GM18519 (cell line): ENCODE measurements at regions not wholly inside any gene's neighbourhood (a gene's known extent, or its start where the extent isn't known, plus 50 kb on each side); places are given as distances from the start of the nearest gene placed in this dataset.

ENCODE experiments used
- ATAC-seq: cut with Tn5 transposase; IDR thresholded peaks from one replicate; pipeline ENCODE4 v1.9.1; 2021; ENCODE audit warnings: mild to moderate bottlenecking, moderate library complexity; ENCODE audit not compliant: unreplicated experiment, low FRiP score

- no peak for ATAC-seq
Measured at GRCh38 chr5:125592856-125593255, 830.4 kb upstream of the GRAMD2B start.

- ATAC-seq, result no peak
Measured at GRCh38 chr5:125595095-125595494, 828.1 kb upstream of the GRAMD2B start.

GRCh38 chr5:125595845-125596244 lies 827.4 kb upstream of the GRAMD2B start:
- ATAC-seq, result no peak

- no peak for ATAC-seq
Measured at GRCh38 chr5:125597338-125597737, 825.9 kb upstream of the GRAMD2B start.

GRCh38 chr5:125600559-125600958 lies 822.6 kb upstream of the GRAMD2B start:
- ATAC-seq, result no peak

- no peak for ATAC-seq
Measured at GRCh38 chr5:125602184-125602583, 821.0 kb upstream of the GRAMD2B start.

- no peak for ATAC-seq
Measured at GRCh38 chr5:125603321-125603720, 819.9 kb upstream of the GRAMD2B start.

GRCh38 chr5:125604104-125604503 lies 819.1 kb upstream of the GRAMD2B start:
- no peak for ATAC-seq

GRCh38 chr5:125607018-125607417 lies 816.2 kb upstream of the GRAMD2B start:
- ATAC-seq, result no peak

- ATAC-seq, result no peak
Measured at GRCh38 chr5:125609011-125609410, 814.2 kb upstream of the GRAMD2B start.

GRCh38 chr5:125610892-125611291 lies 812.3 kb upstream of the GRAMD2B start:
- no peak for ATAC-seq

- no peak for ATAC-seq
Measured at GRCh38 chr5:125611541-125611940, 811.7 kb upstream of the GRAMD2B start.

- no peak for ATAC-seq
Measured at GRCh38 chr5:125612181-125612721, 811.0 kb upstream of the GRAMD2B start.

- ATAC-seq, result no peak
Measured at GRCh38 chr5:125612776-125613175, 810.4 kb upstream of the GRAMD2B start.

GRCh38 chr5:125630237-125630636 lies 793.0 kb upstream of the GRAMD2B start:
- ATAC-seq, result no peak

- no peak for ATAC-seq
Measured at GRCh38 chr5:125633523-125633922, 789.7 kb upstream of the GRAMD2B start.

- no peak for ATAC-seq
Measured at GRCh38 chr5:125634216-125634835, 788.9 kb upstream of the GRAMD2B start.

GRCh38 chr5:125639858-125640257 lies 783.4 kb upstream of the GRAMD2B start:
- no peak for ATAC-seq

GRCh38 chr5:125652761-125653160 lies 770.4 kb upstream of the GRAMD2B start:
- no peak for ATAC-seq

GRCh38 chr5:125654392-125654791 lies 768.8 kb upstream of the GRAMD2B start:
- no peak for ATAC-seq

- ATAC-seq, result no peak
Measured at GRCh38 chr5:125655156-125655555, 768.1 kb upstream of the GRAMD2B start.

GRCh38 chr5:125657936-125658335 lies 765.3 kb upstream of the GRAMD2B start:
- no peak for ATAC-seq
